ENCODE measurements at regions not wholly inside any gene's neighbourhood (a gene's known extent, or its start where the extent isn't known, plus 50 kb on each side); places are given as distances from the start of the nearest gene placed in this dataset.
"Not testable (repeated sequence)": the region's sequence is repeated elsewhere in the genome, so short reads cannot be mapped to it uniquely, and the experiment has no call there.

DNA sequence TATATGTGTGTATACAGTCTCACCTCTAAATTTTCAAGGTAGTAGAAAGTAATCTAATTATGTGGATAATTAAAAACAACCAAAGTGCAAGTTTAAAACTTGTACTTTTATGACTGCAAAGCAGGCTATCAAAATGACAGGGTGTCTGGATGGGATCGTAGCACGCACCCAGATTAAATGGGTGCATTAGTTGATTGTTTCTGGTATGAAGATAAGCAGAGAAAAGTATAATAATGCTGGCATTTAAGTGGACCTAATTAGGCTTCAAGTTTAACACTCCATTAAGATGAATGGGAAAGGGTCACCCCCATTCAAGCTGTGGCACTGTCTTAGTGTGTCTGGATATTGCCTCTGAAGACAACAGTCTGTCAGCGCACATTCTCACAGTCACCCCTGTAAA is 124.6 kb upstream of the ZEB2 start:
- H3K4me3 ChIP-seq = no peak overlapping the region
- no peak for DNase-seq
- 89 to 92% methylated on average over 3 of the region's 3 CpGs for WGBS, 2 donors
- no peaks in the 10 kb centered on the region for H3K36me3 ChIP-seq
- intact Hi-C loops (cut with DNase I) = no loop called here
- H3K9me3 ChIP-seq = no peaks in the 10 kb centered on the region
- no peaks in the 10 kb centered on the region for H3K27me3 ChIP-seq
- H3K27ac ChIP-seq = no peak overlapping the region
- H3K4me1 ChIP-seq = no peaks in the 10 kb centered on the region
- TF ChIP-seq POLR2A (IDR thresholded peaks at IDR 0.05) (no peak), POLR2AphosphoS5 (IDR thresholded peaks at IDR 0.05) (no peak), EP300 (IDR thresholded peaks at IDR 0.05) (no peak)
- TF ChIP-seq, protein P1, sequence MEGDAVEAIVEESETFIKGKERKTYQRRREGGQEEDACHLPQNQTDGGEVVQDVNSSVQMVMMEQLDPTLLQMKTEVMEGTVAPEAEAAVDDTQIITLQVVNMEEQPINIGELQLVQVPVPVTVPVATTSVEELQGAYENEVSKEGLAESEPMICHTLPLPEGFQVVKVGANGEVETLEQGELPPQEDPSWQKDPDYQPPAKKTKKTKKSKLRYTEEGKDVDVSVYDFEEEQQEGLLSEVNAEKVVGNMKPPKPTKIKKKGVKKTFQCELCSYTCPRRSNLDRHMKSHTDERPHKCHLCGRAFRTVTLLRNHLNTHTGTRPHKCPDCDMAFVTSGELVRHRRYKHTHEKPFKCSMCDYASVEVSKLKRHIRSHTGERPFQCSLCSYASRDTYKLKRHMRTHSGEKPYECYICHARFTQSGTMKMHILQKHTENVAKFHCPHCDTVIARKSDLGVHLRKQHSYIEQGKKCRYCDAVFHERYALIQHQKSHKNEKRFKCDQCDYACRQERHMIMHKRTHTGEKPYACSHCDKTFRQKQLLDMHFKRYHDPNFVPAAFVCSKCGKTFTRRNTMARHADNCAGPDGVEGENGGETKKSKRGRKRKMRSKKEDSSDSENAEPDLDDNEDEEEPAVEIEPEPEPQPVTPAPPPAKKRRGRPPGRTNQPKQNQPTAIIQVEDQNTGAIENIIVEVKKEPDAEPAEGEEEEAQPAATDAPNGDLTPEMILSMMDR (IDR thresholded peaks at IDR 0.05) = no peak

DNA sequence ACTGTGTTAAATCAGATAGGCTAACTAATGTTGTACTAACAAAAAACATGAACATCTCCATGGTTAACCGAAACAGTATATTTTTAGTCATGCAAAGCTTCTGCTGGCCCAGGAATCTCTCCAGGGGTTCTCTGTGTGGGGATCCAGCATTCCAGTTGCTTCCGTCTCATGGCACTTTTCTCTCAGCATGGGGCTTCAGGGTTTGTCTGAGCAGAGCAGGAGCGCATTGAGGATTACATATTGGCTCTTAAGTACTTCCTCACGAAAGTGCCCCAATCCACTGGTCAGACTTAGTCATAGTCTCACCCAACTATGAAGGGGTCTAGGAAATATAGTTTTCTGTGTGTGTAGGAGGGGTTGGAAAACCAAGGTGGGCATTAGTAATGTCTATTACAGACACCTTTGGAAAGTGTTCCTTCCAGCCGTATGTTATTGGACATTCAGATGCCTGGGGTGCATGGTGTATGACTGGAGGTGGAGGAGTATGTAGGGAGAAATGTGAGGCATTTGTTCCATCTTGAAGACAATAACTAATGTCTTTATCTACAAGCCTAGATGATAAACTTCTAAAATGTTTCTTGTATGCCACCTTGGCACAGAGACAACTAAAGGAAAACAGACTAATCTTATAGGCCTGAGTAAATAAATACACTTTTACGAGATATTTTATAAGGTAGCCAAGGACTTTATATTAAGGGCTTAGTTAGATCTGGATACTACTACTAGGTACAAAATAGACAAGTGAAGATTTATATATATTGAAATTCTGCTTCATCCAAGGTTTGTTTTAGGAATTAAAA is 123.8 kb upstream of the ZEB2 start:
- Histone ChIP-seq H3K4me3 (no peak overlapping the region), H3K4me1 (no peaks in the 10 kb centered on the region), H3K9me3 (no peaks in the 10 kb centered on the region), H3K36me3 (no peaks in the 10 kb centered on the region), H3K27ac (no peak overlapping the region), H3K27me3 (no peaks in the 10 kb centered on the region)
- 73 to 89% methylated on average over 6 of the region's 6 CpGs for WGBS, 2 donors
- no peak for DNase-seq
- TF ChIP-seq POLR2AphosphoS5 (IDR thresholded peaks at IDR 0.05) = no peak
- no peak for TF ChIP-seq EP300 (IDR thresholded peaks at IDR 0.05)
- no peak for TF ChIP-seq POLR2A (IDR thresholded peaks at IDR 0.05)
- TF ChIP-seq, protein P1 (IDR thresholded peaks at IDR 0.05) = no peak
- intact Hi-C loops (cut with DNase I) = no loop called here

DNA sequence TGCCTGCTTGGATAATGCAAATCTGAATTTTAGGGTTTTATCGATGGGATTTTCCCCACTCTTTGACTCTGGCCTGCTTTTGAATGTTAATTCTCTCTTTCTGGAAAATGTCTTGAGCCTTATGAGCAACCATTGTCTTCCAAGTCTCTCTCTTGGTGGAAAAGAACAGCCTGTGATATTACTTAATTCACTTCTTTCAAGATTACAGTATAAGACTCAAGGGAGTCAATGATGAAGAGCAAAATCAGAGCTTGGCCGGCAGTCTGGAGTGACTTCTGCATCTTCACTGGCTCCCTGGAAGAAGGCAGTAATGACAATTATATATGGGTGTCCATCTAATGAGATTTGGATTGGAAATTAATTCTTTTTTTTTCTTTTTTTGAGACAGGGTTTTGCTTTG is 122.9 kb upstream of the ZEB2 start:
- Histone ChIP-seq H3K9me3 (no peaks in the 10 kb centered on the region), H3K4me3 (no peak overlapping the region), H3K36me3 (no peaks in the 10 kb centered on the region), H3K27me3 (no peaks in the 10 kb centered on the region), H3K4me1 (no peaks in the 10 kb centered on the region), H3K27ac (no peak overlapping the region)
- 90 to 91% methylated on average over 2 of the region's 2 CpGs for WGBS, 2 donors
- DNase-seq = no peak
- no peak for TF ChIP-seq POLR2A (IDR thresholded peaks at IDR 0.05)
- TF ChIP-seq, protein P1 (IDR thresholded peaks at IDR 0.05) = no peak
- no peak for TF ChIP-seq POLR2AphosphoS5 (IDR thresholded peaks at IDR 0.05)
- TF ChIP-seq EP300 (IDR thresholded peaks at IDR 0.05) = no peak
- intact Hi-C loops (cut with DNase I) = no loop called here

DNA sequence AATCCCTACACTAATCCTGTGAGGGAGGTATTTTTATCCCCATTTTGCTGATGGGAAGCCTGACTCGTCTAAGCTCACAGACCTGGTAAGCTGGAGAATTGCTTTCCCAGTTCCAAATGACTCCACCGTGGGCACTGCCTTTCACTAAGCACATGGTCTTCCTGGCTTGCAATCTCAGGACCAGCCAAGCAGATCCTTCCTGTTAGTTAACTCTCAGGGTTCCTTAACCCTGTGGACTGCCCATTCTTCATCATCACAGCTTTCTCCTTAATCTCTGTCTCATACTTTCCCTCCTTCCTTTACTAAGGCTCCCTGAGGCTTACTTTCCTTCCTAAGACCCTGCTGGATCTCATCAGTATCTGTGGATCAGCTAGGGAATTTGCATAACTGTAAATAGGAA is 122.2 kb upstream of the ZEB2 start:
- DNase-seq = no peak
- intact Hi-C loops (cut with DNase I) = no loop called here
- Histone ChIP-seq H3K9me3 (no peaks in the 10 kb centered on the region), H3K4me1 (no peaks in the 10 kb centered on the region), H3K27me3 (no peaks in the 10 kb centered on the region), H3K36me3 (no peaks in the 10 kb centered on the region), H3K27ac (no peak overlapping the region), H3K4me3 (no peak overlapping the region)
- TF ChIP-seq EP300 (IDR thresholded peaks at IDR 0.05) (no peak), POLR2AphosphoS5 (IDR thresholded peaks at IDR 0.05) (no peak), POLR2A (IDR thresholded peaks at IDR 0.05) (no peak)
- TF ChIP-seq, protein P1 (IDR thresholded peaks at IDR 0.05) = no peak
- WGBS, 2 donors = 36 to 37% methylated on average over 2 of the region's 2 CpGs

DNA sequence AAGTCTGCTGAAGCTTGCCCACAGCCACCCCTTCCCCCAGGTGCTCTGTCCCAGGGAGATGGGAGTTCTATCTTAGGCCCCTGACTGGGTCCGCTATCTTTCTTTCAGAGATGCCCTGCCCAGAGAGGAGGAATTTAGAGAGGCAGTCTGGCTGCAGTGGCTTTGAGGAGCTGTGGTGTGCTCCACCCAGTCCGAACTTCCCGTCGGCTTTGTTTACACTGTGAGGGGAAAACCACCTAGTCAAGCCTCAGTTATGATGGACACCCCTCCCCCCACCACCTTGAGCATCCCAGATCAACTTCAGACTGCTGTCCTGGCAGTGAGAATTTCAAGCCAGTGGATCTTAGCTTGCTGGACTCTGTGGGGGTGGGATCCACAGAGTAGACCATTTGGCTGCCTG is 118.3 kb upstream of the ZEB2 start:
- H3K36me3 ChIP-seq; intact Hi-C loops (cut with DNase I); H3K27ac ChIP-seq; H3K4me3 ChIP-seq; H3K27me3 ChIP-seq; DNase-seq; H3K9me3 ChIP-seq; H3K4me1 ChIP-seq: not testable (repeated sequence)
- whole genome bisulfite sequencing, 2 donors = 63 to 78% methylated on average over 4 of the region's 4 CpGs

DNA sequence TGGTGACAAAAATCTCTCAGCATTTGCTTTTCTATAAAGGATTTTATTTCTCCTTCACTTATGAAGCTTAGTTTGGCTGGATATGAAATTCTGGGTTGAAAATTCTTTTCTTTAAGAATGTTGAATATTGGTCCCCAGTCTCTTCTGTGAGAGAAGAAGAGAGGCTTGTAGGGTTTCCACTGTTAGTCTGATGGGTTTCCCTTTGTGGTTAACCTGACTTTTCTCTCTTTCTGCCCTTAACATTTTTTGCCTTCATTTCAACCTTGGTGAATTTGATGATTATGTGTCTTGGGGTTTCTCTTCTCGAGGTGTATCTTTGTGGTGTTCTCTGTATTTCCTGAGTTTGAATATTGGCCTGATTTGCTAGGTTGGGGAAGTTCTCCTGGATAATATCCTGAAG is 116.9 kb upstream of the ZEB2 start:
- H3K4me1 ChIP-seq; DNase-seq; intact Hi-C loops (cut with DNase I); H3K9me3 ChIP-seq; H3K36me3 ChIP-seq; H3K27ac ChIP-seq; H3K27me3 ChIP-seq; H3K4me3 ChIP-seq: not testable (repeated sequence)
- 59 to 67% methylated on average over 1 of the region's 1 CpG for WGBS, 2 donors

Measured in sigmoid colon (tissue), 6 donors.